Hematopoietic multipotent progenitor cell treated with erythropoietin and hydrocortisone succinate and interleukin-3 and kit ligand, for 17 days (in vitro differentiated cells): ENCODE measurements at regions not wholly inside any gene's neighbourhood (a gene's known extent, or its start where the extent isn't known, plus 50 kb on each side); places are given as distances from the start of the nearest gene placed in this dataset.

Source experiments
- DNase-seq: peaks from one replicate; pipeline ENCODE4 v3.0.0-alpha.2; 2015; ENCODE audit warnings: low spot score

DNA sequence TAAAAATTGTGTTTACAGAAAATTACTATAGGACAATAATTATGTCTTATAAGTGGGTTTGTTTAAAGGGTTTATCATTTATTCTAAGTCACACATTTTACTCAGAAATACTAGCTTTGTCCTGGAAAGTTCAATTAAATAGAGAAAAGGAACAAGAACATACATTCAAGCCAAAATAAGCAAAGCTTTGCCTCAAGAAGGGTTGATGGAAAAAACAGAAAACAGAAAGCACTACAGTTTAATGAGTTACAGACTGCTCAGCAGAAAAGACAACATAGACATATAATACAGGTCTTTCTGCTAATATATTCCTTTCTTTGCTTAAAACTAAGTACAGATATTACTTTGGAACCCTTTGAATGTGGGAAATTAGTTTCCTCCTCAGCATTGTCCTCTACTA, 703.0 kb upstream of the LRFN5 start:
- no peak for DNase-seq

DNA sequence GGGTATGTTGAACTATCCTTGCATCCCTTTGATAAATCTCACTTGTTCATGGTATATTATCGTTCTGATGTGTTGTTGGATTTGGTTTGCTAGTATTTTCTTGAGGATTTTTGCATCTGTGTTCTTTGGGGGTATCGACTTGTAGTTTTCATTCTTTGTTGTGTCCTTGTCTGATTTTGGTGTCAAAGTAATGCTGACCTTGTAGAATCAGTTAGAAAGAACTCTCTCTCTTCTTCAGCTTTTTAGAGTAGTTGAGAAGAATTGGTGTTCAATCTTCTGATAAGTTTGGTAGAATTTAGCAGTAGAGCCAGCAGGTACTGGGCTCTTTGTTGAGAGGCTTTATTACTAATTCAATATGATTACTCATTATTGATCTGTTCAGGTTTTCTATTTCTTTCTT, 707.2 kb upstream of the LRFN5 start:
- DNase-seq = no peak

DNA sequence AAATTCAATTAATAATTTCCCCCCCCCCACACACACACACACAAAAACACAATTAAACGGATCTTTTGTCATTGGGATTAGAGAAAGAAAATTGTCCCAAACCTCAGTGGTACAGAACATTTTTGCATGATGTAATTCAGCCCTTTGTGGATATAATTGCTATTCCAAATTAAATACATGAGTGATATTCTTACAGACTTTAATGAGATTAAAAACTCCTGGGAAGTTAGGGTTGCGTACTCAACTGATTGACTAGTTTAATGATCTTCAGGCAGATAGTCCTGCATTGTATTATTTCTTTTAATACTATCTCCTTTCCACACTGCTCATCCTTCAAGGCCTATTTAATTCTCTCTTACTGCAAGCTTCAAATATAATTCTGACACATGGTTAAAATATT, 711.8 kb upstream of the LRFN5 start:
- no peak for DNase-seq

DNA sequence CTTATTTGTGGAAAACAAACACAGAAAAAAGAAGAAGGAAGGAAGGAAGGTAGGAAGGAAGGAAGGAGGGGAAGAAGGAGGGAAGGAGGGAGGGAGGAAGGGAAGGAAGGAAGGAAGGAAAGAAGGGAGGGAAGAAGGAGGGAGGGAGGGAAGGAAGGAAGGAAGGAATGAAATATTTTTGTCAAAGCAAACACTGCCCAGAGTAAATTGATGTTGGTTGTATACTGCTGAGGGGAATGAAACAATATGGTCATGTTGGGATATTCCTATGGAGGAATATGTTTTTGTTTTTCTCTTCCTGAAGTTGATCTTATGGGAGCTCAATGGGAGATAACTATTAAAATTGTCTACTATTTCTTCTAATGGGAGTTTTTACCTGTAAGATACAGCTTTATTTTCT, 717.5 kb upstream of the LRFN5 start:
- DNase-seq = no peak

DNA sequence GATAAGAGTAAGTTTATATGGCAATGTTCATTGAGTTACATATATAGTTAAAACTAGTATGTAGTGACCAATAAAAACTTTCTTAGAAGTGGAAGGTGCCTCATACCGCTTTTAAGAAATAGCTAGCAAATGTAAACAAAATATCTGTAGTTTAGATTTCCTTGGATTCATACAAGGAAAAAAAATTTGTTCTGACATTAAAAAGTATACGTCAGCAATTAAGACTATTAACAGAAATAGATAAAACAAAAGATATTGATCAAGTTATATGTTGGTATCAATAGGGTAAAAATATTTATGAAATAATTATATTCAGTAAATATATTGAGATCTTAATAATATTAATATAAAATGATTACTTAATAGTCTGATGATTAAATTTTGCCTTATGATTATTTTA, 718.8 kb upstream of the LRFN5 start:
- no peak for DNase-seq

DNA sequence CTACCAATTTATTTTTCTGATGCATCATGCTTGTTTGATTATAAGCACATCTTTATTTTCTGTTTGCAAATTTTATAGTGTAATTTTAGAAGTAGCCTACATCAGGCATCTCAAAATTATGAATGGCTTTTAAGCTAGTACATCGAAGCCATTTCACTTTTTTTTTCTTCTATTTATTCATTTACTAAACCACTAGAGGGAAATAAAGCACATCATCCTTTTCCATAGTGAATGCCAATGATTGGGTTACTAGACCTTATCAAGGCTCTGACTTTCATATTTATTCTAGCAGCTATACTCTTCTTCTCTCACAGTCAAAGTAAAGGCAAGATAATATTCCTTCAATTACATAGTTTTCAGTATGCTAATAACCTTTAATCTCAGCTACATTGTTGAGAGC, 736.4 kb upstream of the LRFN5 start:
- no peak for DNase-seq

DNA sequence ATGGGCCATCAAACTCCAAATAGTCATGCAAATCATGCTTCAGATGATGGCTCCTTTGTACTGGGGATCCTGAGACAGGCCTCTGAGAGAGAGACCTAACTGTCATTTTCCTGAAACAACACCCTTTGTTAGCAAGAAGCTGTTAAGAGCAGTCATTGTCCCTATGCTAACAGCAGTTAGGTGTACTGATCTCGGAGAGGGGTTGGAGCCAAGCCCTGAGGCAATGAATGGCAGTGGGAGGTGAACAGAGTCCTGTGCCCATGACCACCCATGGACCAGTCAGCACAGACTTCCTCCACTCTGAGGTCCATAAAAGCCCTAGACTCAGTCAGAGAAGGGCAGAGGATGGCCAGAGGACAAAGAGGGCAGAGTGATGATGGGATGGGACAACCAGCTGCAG, 747.6 kb upstream of the LRFN5 start:
- DNase-seq = no peak

DNA sequence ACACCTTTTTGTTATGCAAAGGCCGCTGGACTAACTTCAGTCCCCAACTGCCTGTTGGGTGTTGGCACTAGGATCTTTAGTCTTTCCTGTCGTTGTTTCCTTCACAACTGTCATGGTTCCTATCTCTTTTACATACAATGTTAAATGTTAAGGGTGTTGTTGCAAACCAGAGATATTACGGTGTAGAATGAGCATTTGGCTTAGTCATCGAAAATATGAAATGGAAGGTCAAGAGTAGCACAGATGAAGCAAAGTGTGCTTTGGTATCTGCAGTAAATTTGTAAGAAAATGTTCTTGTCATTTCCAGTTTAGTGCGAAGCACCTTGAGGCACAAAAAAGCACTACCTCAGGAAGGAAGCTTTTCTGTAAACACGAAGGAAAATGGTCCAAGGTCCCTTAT, 751.3 kb upstream of the LRFN5 start:
- DNase-seq = no peak

DNA sequence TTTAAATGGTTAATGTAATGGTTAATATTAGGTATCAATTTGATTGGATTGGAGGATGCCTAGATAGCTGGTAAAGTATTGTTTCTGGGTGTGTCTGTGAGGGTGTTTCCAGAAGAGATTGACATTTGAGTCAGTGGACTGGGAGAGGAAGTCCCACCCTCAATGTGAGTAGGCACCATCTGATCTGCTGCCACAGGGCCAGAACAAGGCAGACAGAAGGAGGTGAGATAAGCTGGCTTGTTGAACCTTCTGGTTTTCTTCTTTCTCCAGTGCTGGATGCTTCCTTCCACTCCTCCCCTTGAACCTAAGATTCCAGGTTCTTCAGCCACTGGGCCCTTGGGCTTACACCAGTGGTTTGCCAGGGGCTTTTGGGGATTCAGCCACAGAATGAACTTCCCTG, 756.5 kb upstream of the LRFN5 start:
- DNase-seq = no peak

DNA sequence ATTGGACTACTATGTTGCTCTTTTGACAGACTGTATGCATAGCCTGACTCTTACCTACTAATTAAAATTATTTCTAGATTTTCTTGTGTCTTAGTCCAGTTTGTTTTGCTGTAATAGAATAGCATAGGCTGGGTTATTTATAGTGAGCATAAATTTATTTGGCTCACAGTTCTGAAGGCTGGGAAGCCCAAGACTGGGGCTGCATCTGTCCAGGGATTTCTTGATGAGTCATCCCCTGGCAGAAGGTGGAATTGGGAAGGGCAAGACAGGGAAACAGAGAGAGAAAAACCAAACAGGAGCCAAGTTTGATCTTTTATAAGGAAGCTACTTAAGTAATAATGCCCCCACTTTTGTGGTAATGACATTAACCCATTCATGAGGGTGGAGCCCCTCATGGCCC, 759.2 kb upstream of the LRFN5 start:
- DNase-seq = no peak

DNA sequence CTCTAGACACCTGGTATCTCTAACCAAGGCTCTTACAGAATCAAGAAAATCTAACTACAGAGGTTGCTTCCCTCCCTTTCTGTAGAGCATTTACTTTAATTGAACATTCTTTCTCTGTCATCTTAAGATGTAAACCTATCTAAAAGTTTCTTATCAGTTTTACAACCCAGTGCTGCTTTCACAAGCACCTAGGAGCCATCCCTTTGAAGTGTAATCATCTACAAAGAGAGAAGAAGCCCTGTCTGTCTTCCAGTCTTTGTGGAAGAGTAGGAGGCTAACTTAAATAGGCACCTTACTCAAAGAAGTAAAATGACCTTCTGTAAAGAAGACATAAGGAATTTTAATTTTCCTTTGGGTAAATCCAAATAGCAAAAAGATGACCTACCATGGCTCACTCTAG, 763.9 kb upstream of the LRFN5 start:
- DNase-seq = no peak

DNA sequence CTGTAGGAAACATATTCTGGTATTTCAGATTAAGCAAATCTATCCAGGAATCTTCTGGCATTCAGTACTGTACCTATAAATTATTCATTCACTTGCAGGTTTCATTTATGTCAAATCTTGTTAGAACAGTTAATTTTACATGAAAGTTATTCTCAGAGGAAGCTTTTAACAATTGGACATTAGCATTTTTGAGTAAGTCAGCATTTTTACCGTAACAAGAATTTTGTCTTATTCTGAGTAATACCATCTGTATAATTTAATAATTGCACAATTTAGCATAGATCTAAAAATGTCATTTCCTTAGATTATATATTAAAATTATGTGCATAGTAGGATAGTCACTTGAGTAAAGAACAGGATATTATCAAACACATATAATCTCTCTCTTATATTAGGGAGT, 764.8 kb upstream of the LRFN5 start:
- DNase-seq = no peak

DNA sequence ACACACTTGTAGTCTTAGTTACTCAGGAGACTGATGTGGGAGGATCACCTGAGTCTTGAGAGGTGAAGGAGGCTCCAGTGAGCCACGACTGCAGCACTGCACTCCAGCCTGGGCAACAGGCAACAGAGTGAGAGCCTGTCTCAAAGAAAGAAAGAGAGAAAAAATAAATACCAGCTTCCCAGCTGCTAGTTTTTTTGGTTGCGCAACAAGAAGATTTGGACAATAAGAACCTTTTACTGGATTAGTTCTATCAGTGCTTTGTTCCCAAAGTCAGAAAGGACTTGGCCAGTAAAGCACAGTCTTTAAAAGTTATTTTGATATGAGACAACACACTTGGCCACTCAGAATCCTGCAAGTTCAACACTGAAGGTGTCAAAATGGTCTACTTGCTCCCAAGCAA, 768.1 kb upstream of the LRFN5 start:
- no peak for DNase-seq

DNA sequence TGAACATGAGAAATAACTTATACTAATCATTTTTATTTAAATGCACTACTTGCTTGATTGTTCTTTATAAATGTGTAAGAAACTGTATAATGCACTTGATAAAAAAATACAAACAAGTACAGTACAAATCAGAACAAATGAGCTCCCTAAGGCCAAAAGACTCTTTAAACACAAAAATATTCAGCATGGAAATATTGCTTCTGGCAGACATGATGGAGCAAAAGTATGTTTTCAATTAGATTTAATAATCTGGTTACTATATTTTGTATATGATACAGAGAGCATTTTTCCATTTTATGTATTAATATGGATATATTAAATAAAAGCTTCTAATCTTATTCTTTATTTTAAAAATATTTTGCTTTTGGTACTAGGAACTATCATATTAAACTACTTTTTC, 800.2 kb upstream of the LRFN5 start:
- no peak for DNase-seq

DNA sequence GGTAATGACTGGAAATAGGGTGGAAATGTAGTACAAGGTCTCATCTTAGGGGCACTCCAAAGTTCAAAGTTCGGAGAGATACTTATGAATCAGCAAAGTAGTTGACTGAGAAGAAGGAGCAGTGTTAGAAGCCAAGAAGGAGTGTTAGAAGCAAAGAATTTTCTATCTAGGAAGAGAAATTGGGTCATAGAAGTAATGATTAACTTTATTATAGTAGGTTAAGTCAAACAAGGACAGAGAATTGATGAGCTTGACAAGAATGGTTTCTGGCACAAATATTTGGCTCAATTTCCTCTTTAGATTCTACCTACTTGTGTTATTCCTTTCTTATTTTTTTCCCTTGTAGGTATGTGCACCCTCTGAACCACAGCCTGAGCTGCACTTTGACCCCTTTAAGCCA, 810.5 kb upstream of the LRFN5 start:
- no peak for DNase-seq

DNA sequence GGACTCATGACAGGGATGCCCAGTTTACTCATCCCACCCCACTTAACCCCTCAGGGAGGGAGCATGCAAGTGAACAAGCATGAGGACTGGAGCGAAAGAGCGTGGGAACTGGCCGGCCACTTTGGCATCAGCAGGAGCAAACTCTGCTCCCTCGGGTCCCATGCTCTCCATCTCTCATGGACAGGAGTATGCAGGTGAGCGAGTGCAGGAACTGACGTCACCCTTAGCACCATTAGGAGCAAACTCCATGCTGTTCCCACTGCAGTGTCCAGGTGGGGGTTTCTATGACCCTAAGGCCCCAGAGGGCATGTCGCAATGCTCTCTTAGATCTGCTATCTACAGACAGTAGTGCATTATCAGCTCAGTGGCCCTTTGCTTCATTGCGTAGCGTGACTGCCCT, 821.8 kb upstream of the LRFN5 start:
- DNase-seq = no peak

DNA sequence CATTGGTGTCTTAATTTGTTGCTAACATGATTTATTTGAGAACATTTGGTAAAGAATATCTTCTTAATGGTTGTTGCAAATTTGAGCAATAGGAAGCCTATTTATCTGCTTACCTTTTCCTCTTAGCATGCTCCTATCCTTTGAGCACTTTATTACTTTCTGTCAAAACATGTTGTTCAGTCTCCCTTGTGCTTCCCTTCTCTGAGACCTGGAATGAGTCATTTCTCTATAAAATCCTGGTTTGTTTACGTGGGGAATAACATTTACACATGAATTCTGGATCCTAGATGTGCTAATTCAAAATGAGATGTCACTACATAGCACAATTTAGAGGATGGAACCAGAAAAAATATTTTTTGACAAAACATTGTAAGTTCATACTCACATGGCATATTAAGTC, 844.0 kb upstream of the LRFN5 start:
- DNase-seq = no peak

DNA sequence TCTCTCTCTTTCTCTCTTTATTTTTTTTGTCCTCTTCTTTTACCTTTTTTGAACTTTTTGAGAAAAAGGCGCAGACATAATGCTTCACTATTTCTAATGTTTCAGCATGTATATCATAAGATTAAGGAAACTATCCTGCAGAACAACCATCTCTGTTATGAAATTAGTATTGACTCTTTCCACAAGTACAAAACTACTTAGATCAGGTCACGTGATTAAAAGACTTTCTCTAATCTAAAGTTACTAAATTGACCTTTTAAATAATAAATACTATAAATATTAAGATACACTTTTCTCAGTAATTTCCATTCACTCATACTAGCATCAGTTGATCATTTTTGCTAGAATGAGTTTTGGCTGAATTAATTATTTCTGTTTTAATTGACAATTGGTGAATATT, 844.5 kb upstream of the LRFN5 start:
- DNase-seq = no peak

DNA sequence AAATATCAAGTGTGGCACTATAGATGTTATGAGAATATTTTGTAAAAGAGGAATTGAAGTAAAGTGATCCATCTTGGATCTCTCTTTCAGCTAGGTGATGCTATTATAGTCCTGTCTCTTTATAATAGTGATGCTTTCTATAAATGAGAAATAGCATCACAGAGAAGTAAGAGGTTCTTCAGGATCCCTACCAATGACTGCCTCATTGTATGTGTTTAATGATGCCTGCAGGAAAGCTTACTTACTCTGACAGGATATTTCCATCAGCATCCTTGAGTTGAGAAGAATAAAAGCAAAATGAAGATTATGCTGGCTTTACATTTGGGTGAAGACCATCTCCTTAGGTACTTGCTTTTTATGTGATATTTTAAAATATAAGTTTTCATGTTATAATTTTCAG, 846.0 kb upstream of the LRFN5 start:
- no peak for DNase-seq

DNA sequence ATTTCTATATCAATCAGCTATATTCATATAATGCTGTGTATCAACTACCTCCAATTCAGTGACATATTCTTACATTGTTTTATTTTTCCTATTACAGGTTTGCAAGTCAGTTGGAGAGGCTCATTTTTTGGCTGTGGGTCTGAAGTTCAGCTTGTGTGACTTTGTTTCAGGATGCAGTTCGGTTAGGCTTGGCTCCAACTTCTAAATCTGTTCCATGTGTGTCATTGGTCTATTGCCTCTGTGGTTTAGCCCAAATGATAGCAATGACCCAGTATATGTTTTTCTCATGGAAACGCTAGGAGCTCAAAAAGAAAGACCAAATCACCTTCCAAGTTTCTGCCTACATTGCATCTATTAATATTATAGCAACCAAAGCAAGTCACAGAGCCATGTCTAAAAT, 848.6 kb upstream of the LRFN5 start:
- DNase-seq = no peak

DNA sequence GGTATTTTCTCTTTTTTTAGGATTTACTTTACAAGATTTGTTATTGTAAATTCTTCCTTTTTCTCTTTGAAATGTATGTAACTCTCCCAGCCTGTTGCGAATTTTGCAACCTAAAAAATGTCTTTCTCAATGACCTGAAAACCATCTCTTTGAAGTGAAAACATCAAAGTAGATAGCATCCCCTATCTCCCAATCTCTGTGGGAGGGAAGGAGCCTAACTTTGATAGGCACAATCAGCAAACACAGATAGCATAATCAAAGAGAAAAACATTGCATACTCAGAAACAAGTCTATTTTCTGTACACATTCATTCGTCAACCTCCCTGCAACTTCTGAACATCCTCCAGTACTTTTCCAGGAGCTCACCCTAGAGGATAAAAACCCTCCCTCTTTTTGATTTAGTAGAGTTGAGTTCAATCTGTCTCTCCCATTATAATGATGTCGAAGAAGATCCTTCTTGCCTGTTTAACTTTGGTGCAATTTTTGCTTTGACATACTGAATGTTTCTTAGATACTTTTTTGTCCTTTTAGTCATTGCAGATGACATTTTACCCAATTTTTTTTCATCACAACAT, 849.2 kb upstream of the LRFN5 start:
- DNase-seq = no peak

DNA sequence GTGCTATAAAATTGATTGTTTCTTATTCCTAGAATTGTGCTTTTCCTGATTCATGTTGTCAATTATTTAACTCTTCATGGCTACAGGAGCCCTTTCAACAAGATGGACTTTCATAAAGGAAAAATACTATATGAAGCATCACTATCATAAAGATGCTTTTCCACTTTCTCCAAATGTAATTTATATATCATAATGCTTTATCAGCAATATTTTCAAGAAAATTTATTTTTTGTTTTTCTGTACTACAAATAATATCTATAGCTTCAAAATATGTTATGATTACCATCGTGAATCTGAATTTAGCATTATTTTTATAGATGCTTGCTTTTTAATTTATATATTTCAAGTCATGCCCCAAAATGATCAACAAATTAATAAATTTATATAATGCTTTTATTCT, 873.5 kb upstream of the LRFN5 start:
- DNase-seq = no peak

DNA sequence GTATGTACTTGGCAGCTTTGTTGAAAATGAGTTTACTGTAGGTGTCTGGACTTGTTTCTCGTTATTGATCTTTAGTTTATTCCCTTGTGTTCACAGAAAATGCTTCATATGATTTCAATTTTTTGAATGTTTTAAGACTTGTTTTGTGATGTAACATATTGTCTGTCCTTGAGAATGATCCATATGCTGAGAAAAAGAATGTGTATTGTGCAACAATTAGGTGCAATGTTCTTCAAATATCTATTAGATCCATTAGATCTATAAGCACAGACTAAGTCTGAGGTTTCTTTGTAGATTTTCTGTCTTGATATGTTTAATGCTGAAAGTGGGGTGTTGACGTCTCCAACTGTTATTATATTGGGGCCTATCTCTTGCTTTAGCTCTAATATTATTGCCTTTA, 879.6 kb upstream of the LRFN5 start:
- DNase-seq = no peak

DNA sequence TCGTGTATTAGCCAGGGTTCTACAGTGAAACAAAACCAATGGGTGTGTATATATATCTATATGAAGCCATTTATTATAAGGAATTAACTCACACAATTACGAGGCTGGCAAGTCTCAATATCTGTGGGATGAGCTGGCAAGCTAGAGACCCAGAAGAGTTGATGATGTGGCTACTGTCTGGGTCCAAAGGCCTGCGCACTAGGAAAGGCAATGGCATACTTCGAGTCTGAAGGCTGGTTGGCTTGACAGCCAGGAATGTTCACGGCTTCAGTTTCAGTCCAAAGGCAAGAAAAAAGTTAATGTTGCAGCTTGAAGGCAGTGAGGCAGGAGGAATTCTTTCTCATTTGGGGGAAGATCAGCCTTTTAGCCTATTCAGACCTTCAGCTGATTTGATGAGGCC, 893.3 kb upstream of the LRFN5 start:
- no peak for DNase-seq

DNA sequence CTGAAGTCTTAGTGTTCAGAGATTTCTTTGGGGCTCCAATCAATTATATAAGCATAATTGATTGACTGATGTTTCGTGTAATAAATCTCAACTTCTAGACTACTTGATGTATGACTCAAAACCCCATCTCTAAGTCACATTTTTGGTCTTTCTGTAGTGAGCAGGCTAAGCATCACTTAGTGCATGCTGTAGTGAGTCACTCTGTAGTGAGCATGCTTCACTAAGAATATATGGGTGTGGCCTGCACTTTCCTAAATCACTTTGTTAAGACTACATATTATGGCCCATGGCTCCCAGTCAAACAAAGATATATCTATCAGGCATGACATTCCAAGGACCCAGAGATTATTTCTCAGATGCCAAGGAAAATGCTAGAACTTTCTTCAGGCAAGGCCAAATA, 909.4 kb upstream of the LRFN5 start:
- DNase-seq = no peak
